ENCODE measurements at regions not wholly inside any gene's neighbourhood (a gene's known extent, or its start where the extent isn't known, plus 50 kb on each side); places are given as distances from the start of the nearest gene placed in this dataset.

- Histone ChIP-seq H3K9me3 (no peaks in the 10 kb centered on the region), H3K4me3 (no peak overlapping the region), H3K36me3 (no peaks in the 10 kb centered on the region), H3K27ac (no peak overlapping the region), H3K4me1 (peaks cover 0 to 6% (median 0%) of the 10 kb centered on the region in 12 donors), H3K27me3 (no peaks in the 10 kb centered on the region)
- ATAC-seq (no peak), DNase-seq (no peak)
- 75 to 87% (median 80%) methylated on average over 5 of the region's 5 CpGs for WGBS, 4 donors
- TF ChIP-seq CTCF (IDR thresholded peaks at IDR 0.05) (no peak), POLR2A (IDR thresholded peaks at IDR 0.05) (no peak)
- intact Hi-C loops (cut with DNase I), result no loop called here
Observed at GRCh38 chr3:73206030-73206429, 144.6 kb downstream of the EBLN2 start.

- Histone ChIP-seq H3K4me3 (no peak overlapping the region), H3K9me3 (no peaks in the 10 kb centered on the region), H3K36me3 (no peaks in the 10 kb centered on the region), H3K27me3 (no peaks in the 10 kb centered on the region), H3K27ac (no peak overlapping the region), H3K4me1 (no peaks in the 10 kb centered on the region)
- ATAC-seq (no peak), DNase-seq (no peak)
- intact Hi-C loops (cut with DNase I), result no loop called here
- TF ChIP-seq POLR2A (IDR thresholded peaks at IDR 0.05) (no peak), CTCF (IDR thresholded peaks at IDR 0.05) (no peak)
- 81 to 91% (median 88%) methylated on average over 3 of the region's 3 CpGs for WGBS, 4 donors
Observed at GRCh38 chr3:73207946-73208440, 146.5 kb downstream of the EBLN2 start.

GRCh38 chr3:73210759-73211158 is 149.3 kb downstream of the EBLN2 start:
- TF ChIP-seq POLR2A (IDR thresholded peaks at IDR 0.05), result no peak
- TF ChIP-seq CTCF (IDR thresholded peaks at IDR 0.05), result no peak
- intact Hi-C loops (cut with DNase I), result no loop called here
- Histone ChIP-seq H3K4me1 (peaks cover 0 to 10% (median 0%) of the 10 kb centered on the region in 12 donors), H3K27ac (no peak overlapping the region), H3K27me3 (no peaks in the 10 kb centered on the region), H3K4me3 (no peak overlapping the region), H3K36me3 (no peaks in the 10 kb centered on the region), H3K9me3 (no peaks in the 10 kb centered on the region)
- DNase-seq (no peak), ATAC-seq (no peak)
- 86 to 100% (median 91%) methylated on average over 3 of the region's 3 CpGs for WGBS, 4 donors

GRCh38 chr3:73212683-73213082 is 151.2 kb downstream of the EBLN2 start:
- no peak for ATAC-seq
- no peaks in the 10 kb centered on the region for H3K27me3 ChIP-seq
- no peak for TF ChIP-seq CTCF (IDR thresholded peaks at IDR 0.05)
- no peak for TF ChIP-seq POLR2A (IDR thresholded peaks at IDR 0.05)
- intact Hi-C loops (cut with DNase I), result no loop called here
- peaks cover 0 to 13% (median 0%) of the 10 kb centered on the region in 12 donors for H3K4me1 ChIP-seq
- no peaks in the 10 kb centered on the region for H3K36me3 ChIP-seq
- H3K4me3 ChIP-seq, result no peak overlapping the region
- DNase-seq, result no peak
- H3K9me3 ChIP-seq, result no peaks in the 10 kb centered on the region
- H3K27ac ChIP-seq, result no peak overlapping the region
- WGBS, 4 donors, result 57 to 68% (median 61%) methylated on average over 3 of the region's 3 CpGs

Measured in heart left ventricle (tissue), 16 donors.